SK-N-SH treated with all-trans-retinoic acid at 6 μM for 48 hours (cell line): ENCODE measurements at regions not wholly inside any gene's neighbourhood (a gene's known extent, or its start where the extent isn't known, plus 50 kb on each side); places are given as distances from the start of the nearest gene placed in this dataset.

Experiments used
- ATAC-seq: fragments of 200-7000 bp; cut with Tn5 transposase; 3 replicates; pipeline ENCODE4 v1.9.1; 2020; ENCODE audit warnings: mild to moderate bottlenecking, moderate library complexity
- ARNTL ChIP-seq: fragments of 450-650 bp; formaldehyde crosslinking; IDR thresholded peaks from 2 replicates; pipeline ENCODE4 v1.5.0; 2020; ENCODE audit warnings: low read depth, mild to moderate bottlenecking, moderate library complexity, borderline replicate concordance
- CSDC2 ChIP-seq: fragments of 250-450 bp; sonication (Bioruptor Pico); IDR thresholded peaks from 2 replicates; pipeline ENCODE4 v1.5.0; 2020; ENCODE audit warnings: mild to moderate bottlenecking, moderate library complexity
- GLIS3 ChIP-seq: fragments of 250-450 bp; sonication (Bioruptor Pico); IDR thresholded peaks from 2 replicates; pipeline ENCODE4 v1.5.0; 2020; ENCODE audit warnings: mild to moderate bottlenecking, moderate library complexity
- ISL1 ChIP-seq: fragments of 250-450 bp; sonication (Bioruptor Pico); IDR thresholded peaks from 2 replicates; pipeline ENCODE4 v2.1.2; 2022; ENCODE audit warnings: mild to moderate bottlenecking, moderate library complexity
- PPARA ChIP-seq: fragments of 250-450 bp; sonication (Bioruptor Pico); IDR thresholded peaks from 2 replicates; pipeline ENCODE4 v1.5.0; 2020; ENCODE audit warnings: mild to moderate bottlenecking, borderline replicate concordance
- SNAI2 ChIP-seq: fragments of 250-450 bp; sonication (Bioruptor Pico); IDR thresholded peaks from 2 replicates; pipeline ENCODE4 v1.5.0; 2020; ENCODE audit warnings: mild to moderate bottlenecking, moderate library complexity
- TCF4 ChIP-seq: fragments of 250-450 bp; sonication (Bioruptor Pico); IDR thresholded peaks from 2 replicates; pipeline ENCODE4 v1.8.0; 2021; ENCODE audit warnings: mild to moderate bottlenecking, moderate library complexity, borderline replicate concordance
- TOX ChIP-seq: fragments of 250-450 bp; sonication (Bioruptor Pico); IDR thresholded peaks from 2 replicates; pipeline ENCODE4 v1.8.0; 2021; ENCODE audit warnings: mild to moderate bottlenecking, moderate library complexity, borderline replicate concordance
- ZFP3 ChIP-seq: fragments of 250-450 bp; sonication (Bioruptor Pico); IDR thresholded peaks from 2 replicates; pipeline ENCODE4 v1.5.0; 2020; ENCODE audit warnings: mild to moderate bottlenecking, moderate library complexity
- ZFP30 ChIP-seq: fragments of 450-650 bp; formaldehyde crosslinking; IDR thresholded peaks from 2 replicates; pipeline ENCODE4 v1.5.0; 2022; ENCODE audit warnings: mild to moderate bottlenecking, moderate library complexity
- ZNF565 ChIP-seq: fragments of 450-650 bp; formaldehyde crosslinking; conservative IDR thresholded peaks from 2 replicates; pipeline ENCODE4 v1.5.0; 2020; ENCODE audit warnings: low read depth, mild to moderate bottlenecking, moderate library complexity
- ZNF70 ChIP-seq: fragments of 450-650 bp; formaldehyde crosslinking; IDR thresholded peaks from 2 replicates; pipeline ENCODE4 v1.5.0; 2020; ENCODE audit warnings: mild to moderate bottlenecking, moderate library complexity
- TF ChIP-seq, protein P1 (sequence below): fragments of 250-450 bp; sonication (Bioruptor Pico); IDR thresholded peaks from 2 replicates; pipeline ENCODE4 v1.8.0; 2020; ENCODE audit warnings: mild to moderate bottlenecking, moderate library complexity, borderline replicate concordance
- TF ChIP-seq, protein P2 (sequence below): fragments of 250-450 bp; sonication (Bioruptor Pico); IDR thresholded peaks from 2 replicates; pipeline ENCODE4 v1.5.1; 2020; ENCODE audit warnings: low read depth, mild to moderate bottlenecking, moderate library complexity
- TF ChIP-seq, protein P3 (sequence below): fragments of 250-450 bp; sonication (Bioruptor Pico); IDR thresholded peaks from 2 replicates; pipeline ENCODE4 v1.5.0; 2020; ENCODE audit warnings: mild to moderate bottlenecking, moderate library complexity

DNA sequence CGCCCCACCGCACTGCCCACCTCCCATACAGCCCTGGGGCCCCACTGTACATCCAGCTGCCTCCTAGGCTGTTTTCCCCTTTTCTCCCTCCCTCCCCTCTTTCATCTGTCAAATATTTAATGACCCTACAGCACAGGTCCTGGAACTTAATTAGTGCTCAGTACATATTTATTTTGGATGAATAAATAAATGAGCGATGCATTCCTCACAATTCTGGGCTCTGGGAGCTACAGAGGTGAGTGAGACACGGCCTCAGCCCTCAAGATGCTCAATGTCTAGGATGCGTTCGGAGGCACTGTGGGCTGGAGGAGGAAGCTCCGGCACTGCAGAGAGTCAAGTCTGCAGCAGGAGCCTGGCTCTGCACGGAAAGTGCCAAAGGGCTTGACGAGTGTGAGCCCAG lies 175.0 kb downstream of the FAM43A start (continued):
- TF ChIP-seq, protein P1, sequence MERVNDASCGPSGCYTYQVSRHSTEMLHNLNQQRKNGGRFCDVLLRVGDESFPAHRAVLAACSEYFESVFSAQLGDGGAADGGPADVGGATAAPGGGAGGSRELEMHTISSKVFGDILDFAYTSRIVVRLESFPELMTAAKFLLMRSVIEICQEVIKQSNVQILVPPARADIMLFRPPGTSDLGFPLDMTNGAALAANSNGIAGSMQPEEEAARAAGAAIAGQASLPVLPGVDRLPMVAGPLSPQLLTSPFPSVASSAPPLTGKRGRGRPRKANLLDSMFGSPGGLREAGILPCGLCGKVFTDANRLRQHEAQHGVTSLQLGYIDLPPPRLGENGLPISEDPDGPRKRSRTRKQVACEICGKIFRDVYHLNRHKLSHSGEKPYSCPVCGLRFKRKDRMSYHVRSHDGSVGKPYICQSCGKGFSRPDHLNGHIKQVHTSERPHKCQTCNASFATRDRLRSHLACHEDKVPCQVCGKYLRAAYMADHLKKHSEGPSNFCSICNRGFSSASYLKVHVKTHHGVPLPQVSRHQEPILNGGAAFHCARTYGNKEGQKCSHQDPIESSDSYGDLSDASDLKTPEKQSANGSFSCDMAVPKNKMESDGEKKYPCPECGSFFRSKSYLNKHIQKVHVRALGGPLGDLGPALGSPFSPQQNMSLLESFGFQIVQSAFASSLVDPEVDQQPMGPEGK = no peak
- no peak for TF ChIP-seq TCF4 (CRISPR knock-in tag)

DNA sequence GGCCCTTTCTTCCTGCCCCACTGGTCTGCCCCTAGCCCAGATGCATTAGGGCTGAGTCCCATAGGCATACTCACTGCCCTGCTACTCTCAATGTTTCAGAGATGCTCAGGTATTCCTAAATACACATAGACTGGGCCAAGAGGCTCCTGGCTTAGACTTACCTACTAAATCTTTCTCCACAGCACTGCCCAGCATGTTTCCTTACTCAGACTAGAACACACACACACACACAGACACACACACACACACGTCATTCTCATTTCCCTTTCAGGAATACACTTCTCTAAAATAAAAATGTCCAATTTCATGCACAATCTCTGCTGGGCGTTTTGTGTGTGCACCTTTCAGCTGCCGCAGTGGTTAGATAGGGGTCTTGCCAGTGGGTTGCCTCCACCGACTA lies 175.7 kb downstream of the FAM43A start:
- TF ChIP-seq GLIS3 (CRISPR knock-in tag) (no peak), ZNF565 (CRISPR knock-in tag) (no peak), ZNF70 (no peak)
- TF ChIP-seq, protein P2, sequence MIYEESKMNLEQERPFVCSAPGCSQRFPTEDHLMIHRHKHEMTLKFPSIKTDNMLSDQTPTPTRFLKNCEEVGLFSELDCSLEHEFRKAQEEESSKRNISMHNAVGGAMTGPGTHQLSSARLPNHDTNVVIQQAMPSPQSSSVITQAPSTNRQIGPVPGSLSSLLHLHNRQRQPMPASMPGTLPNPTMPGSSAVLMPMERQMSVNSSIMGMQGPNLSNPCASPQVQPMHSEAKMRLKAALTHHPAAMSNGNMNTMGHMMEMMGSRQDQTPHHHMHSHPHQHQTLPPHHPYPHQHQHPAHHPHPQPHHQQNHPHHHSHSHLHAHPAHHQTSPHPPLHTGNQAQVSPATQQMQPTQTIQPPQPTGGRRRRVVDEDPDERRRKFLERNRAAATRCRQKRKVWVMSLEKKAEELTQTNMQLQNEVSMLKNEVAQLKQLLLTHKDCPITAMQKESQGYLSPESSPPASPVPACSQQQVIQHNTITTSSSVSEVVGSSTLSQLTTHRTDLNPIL = no peak
- TF ChIP-seq, protein P1 = no peak
- no peak for ATAC-seq

DNA sequence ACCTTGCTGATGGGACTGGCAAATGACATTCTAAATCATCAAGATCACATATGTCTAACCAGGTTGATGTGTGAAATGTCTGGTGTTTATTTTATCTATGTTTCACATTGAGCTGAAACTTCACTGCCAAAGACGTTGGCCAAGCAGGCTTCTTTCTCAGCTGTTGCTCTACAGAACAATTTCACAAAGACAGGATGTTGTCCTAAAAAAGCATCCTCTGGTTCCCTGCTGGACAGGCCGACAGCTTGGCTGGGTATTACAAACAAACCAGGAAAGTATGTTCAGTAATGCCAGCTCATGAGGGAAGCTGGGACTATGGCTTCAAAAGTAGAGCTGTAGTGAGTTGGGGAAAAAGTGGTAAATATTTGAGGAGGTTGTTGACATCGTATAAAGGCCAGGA lies 179.4 kb downstream of the FAM43A start:
- ATAC-seq = no peak
- TF ChIP-seq TCF4 (CRISPR knock-in tag) (no peak), GLIS3 (CRISPR knock-in tag) (no peak), CSDC2 (no peak), TOX (CRISPR knock-in tag) (no peak), ZFP3 (no peak), ARNTL (CRISPR knock-in tag) (no peak), ZFP30 (no peak)
- TF ChIP-seq, protein P1 = no peak
- TF ChIP-seq, protein P3, sequence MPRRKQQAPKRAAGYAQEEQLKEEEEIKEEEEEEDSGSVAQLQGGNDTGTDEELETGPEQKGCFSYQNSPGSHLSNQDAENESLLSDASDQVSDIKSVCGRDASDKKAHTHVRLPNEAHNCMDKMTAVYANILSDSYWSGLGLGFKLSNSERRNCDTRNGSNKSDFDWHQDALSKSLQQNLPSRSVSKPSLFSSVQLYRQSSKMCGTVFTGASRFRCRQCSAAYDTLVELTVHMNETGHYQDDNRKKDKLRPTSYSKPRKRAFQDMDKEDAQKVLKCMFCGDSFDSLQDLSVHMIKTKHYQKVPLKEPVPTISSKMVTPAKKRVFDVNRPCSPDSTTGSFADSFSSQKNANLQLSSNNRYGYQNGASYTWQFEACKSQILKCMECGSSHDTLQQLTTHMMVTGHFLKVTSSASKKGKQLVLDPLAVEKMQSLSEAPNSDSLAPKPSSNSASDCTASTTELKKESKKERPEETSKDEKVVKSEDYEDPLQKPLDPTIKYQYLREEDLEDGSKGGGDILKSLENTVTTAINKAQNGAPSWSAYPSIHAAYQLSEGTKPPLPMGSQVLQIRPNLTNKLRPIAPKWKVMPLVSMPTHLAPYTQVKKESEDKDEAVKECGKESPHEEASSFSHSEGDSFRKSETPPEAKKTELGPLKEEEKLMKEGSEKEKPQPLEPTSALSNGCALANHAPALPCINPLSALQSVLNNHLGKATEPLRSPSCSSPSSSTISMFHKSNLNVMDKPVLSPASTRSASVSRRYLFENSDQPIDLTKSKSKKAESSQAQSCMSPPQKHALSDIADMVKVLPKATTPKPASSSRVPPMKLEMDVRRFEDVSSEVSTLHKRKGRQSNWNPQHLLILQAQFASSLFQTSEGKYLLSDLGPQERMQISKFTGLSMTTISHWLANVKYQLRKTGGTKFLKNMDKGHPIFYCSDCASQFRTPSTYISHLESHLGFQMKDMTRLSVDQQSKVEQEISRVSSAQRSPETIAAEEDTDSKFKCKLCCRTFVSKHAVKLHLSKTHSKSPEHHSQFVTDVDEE (CRISPR knock-in tag) = no peak
- TF ChIP-seq, protein P2 = no peak

DNA sequence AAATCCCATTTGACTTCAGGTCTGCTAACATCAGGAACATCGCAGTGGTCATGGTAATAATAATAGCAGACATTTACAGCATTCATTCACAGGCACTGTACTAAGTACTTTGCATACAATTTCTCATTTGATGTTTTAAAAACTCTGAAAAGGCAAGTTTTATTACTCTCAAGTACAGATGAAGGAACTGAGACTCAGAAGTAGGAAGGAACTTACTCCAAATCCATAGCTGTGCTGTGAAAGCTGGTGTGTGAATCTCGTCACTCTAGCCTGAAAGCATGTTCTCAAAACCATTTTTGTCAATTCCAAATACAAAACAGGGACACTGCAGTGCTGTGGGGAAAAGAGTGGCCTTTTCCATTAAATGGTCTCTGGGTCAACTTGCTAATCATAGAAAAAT lies 179.9 kb downstream of the FAM43A start:
- TF ChIP-seq, protein P3 (CRISPR knock-in tag) = no peak
- no peak for TF ChIP-seq TOX (CRISPR knock-in tag)
- no peak for TF ChIP-seq ZFP3
- TF ChIP-seq PPARA = no peak
- no peak for TF ChIP-seq GLIS3 (CRISPR knock-in tag)
- no peak for TF ChIP-seq ZNF70
- TF ChIP-seq ISL1 = no peak
- TF ChIP-seq SNAI2 (CRISPR knock-in tag) = no peak
- TF ChIP-seq, protein P1 = no peak
- TF ChIP-seq ZFP30 = no peak
- no peak for TF ChIP-seq TCF4 (CRISPR knock-in tag)
- TF ChIP-seq, protein P2 = no peak
- TF ChIP-seq, all 23 proteins: peak for 0
- ATAC-seq = no peak
